ENCODE measurements at regions not wholly inside any gene's neighbourhood (a gene's known extent, or its start where the extent isn't known, plus 50 kb on each side); places are given as distances from the start of the nearest gene placed in this dataset.

DNA sequence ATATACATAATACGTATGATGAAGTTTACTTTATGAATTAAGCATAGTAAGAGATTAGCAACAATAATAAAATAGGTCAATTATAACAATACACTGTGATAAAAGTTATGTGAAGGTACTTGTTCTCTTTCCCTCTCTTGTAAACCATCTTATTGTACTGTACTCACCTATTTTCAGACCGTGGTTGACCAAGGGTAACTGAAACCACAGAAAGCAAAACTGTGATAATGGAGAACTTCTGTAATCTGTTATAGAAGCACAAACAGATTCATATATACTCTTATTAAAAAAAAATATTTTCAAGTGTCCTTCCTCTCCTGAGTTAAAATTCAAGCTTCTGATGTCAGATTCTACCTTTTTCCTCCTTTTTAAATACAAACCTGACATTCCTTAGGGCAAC is 1247.8 kb upstream of the SORCS1 start:
- no peak overlapping the region for H3K27ac Mint-ChIP-seq
- no peak overlapping the region for H3K4me3 Mint-ChIP-seq
- TF ChIP-seq, protein P1, sequence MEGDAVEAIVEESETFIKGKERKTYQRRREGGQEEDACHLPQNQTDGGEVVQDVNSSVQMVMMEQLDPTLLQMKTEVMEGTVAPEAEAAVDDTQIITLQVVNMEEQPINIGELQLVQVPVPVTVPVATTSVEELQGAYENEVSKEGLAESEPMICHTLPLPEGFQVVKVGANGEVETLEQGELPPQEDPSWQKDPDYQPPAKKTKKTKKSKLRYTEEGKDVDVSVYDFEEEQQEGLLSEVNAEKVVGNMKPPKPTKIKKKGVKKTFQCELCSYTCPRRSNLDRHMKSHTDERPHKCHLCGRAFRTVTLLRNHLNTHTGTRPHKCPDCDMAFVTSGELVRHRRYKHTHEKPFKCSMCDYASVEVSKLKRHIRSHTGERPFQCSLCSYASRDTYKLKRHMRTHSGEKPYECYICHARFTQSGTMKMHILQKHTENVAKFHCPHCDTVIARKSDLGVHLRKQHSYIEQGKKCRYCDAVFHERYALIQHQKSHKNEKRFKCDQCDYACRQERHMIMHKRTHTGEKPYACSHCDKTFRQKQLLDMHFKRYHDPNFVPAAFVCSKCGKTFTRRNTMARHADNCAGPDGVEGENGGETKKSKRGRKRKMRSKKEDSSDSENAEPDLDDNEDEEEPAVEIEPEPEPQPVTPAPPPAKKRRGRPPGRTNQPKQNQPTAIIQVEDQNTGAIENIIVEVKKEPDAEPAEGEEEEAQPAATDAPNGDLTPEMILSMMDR (conservative IDR thresholded peaks at IDR 0.05) = no peak
- H3K9me3 Mint-ChIP-seq = no peaks in the 10 kb centered on the region
- H3K36me3 Mint-ChIP-seq = no peaks in the 10 kb centered on the region
- no peak for DNase-seq (ENCODE audit: extremely low spot score, unreplicated experiment)
- H3K27me3 Mint-ChIP-seq = peaks cover 4% of the 10 kb centered on the region
- H3K4me1 Mint-ChIP-seq (ENCODE audit: unreplicated experiment) = no peaks in the 10 kb centered on the region

DNA sequence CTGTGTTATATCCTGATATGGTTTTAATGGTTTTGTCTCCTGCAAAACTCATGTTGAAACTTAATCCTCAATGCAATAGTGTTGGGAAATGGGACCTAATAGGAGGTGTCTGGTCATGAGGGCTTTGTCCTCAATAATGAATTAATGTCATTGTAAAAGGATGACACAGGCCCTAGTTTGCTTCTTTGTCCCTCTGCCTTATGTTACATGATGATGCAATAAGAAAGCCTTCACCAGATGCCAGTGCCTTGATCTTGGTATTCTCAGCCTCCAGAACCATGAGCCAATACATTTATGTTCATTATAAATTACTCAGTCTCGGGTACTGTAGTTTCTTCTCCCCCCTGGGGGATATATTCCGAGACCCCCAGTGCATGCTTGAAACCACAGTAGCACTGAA is 1247.4 kb upstream of the SORCS1 start:
- no peak overlapping the region for H3K4me3 Mint-ChIP-seq
- H3K27ac Mint-ChIP-seq = no peak overlapping the region
- no peak for DNase-seq (ENCODE audit: extremely low spot score, unreplicated experiment)
- H3K9me3 Mint-ChIP-seq = no peaks in the 10 kb centered on the region
- no peaks in the 10 kb centered on the region for H3K4me1 Mint-ChIP-seq (ENCODE audit: unreplicated experiment)
- H3K27me3 Mint-ChIP-seq = peaks cover 4% of the 10 kb centered on the region
- TF ChIP-seq, protein P1 (conservative IDR thresholded peaks at IDR 0.05) = no peak
- no peaks in the 10 kb centered on the region for H3K36me3 Mint-ChIP-seq

DNA sequence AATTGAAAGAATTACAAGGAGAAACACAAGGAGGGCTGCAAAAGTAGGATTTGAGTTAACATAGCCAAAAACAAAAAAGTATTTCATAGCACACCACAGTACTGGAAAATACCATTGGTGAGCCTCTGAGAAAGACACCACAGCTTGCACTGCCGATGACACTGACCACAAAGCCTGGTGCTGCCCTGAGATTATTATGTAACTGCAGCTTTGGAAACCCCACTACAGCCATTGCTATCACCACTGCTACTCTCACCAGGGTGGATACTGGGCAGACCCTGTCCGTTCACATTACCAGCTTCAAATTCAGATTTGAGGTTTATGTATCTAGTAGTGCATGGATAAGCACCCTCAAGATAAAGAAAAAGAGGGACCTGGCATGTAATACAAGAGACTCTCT is 1246.7 kb upstream of the SORCS1 start:
- Mint-ChIP-seq H3K27me3 (peaks cover 1% of the 10 kb centered on the region), H3K4me1 (ENCODE audit: unreplicated experiment) (no peaks in the 10 kb centered on the region)

DNA sequence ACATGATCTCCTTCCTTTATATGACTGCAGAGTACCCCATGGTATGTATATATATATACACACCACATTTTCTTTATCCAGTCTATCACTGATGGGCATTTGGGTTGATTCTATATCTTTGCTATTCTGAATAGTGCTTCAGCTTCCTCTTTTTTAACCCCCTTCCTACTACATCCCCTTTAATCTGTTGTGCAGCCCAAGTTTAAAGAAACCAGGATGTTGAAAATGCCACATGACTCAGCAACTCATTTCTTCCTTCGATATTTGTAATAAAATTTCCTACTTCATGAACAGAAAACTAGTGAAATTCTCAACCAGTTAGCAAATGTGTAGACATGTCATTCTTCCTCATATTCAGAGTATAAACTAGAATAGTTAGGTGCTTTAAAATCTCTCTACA is 1245.7 kb upstream of the SORCS1 start:
- Mint-ChIP-seq H3K27ac (no peak overlapping the region), H3K4me1 (ENCODE audit: unreplicated experiment) (no peaks in the 10 kb centered on the region), H3K9me3 (no peaks in the 10 kb centered on the region), H3K27me3 (no peaks in the 10 kb centered on the region), H3K36me3 (no peaks in the 10 kb centered on the region), H3K4me3 (no peak overlapping the region)
- TF ChIP-seq, protein P1 (conservative IDR thresholded peaks at IDR 0.05) = no peak
- DNase-seq (ENCODE audit: extremely low spot score, unreplicated experiment) = no peak

More for the DNA sequence above, 1246.7 kb upstream of the SORCS1 start:
- Mint-ChIP-seq H3K27ac (no peak overlapping the region), H3K36me3 (no peaks in the 10 kb centered on the region), H3K4me3 (no peak overlapping the region), H3K9me3 (no peaks in the 10 kb centered on the region)
- no peak for DNase-seq (ENCODE audit: extremely low spot score, unreplicated experiment)
- TF ChIP-seq, protein P1 (conservative IDR thresholded peaks at IDR 0.05) = no peak

DNA sequence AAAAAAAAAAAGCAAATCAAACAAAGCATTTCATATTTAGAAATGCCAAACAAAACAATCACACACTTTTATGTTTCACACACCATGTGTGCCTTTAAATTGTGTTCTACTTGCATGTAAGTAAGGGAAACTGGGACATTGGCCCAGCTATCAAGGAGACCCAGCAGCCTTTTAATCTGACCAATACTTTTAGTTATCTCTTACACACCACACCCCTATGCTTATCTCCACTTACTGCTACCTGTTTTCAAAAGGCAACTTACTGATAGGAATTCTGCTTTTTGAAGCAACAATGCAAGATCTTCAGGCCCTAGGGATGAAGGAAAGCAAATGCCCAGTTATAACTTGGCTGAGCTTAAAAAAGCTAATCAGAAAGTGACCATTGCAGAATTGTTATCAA is 1244.8 kb upstream of the SORCS1 start:
- no peaks in the 10 kb centered on the region for H3K9me3 Mint-ChIP-seq
- TF ChIP-seq, protein P1 (conservative IDR thresholded peaks at IDR 0.05) = no peak
- no peak overlapping the region for H3K4me3 Mint-ChIP-seq
- H3K27ac Mint-ChIP-seq = no peak overlapping the region
- H3K36me3 Mint-ChIP-seq = no peaks in the 10 kb centered on the region
- no peaks in the 10 kb centered on the region for H3K27me3 Mint-ChIP-seq
- no peaks in the 10 kb centered on the region for H3K4me1 Mint-ChIP-seq (ENCODE audit: unreplicated experiment)
- DNase-seq (ENCODE audit: extremely low spot score, unreplicated experiment) = no peak

DNA sequence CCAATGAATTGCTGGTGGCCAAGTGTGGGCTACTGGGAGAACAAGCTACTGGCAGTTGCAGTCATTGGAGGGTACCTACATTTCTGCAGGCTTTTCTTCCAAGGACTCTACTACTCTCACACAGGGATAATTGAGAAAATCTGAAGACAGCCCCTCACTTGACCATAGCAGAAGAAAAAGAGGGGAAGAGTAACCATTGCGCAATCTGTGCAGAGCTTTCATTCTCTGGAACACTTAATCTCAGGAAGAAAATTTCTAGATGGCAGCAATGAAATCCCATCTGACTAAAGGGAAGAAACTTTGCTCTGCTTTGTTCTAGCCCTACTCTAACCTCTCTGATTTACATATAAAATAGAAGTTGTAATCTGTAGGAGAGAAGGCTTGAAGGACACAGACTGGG is 1239.6 kb upstream of the SORCS1 start:
- no peaks in the 10 kb centered on the region for H3K36me3 Mint-ChIP-seq

More for the DNA sequence above, 1239.6 kb upstream of the SORCS1 start:
- no peak overlapping the region for H3K27ac Mint-ChIP-seq
- TF ChIP-seq, protein P1 (conservative IDR thresholded peaks at IDR 0.05) = no peak
- no peaks in the 10 kb centered on the region for H3K4me1 Mint-ChIP-seq (ENCODE audit: unreplicated experiment)
- no peak for DNase-seq (ENCODE audit: extremely low spot score, unreplicated experiment)
- H3K27me3 Mint-ChIP-seq = no peaks in the 10 kb centered on the region
- no peak overlapping the region for H3K4me3 Mint-ChIP-seq
- no peaks in the 10 kb centered on the region for H3K9me3 Mint-ChIP-seq

Measured in type B pancreatic cell (in vitro differentiated cells).